G401 (cell line): ENCODE measurements at regions not wholly inside any gene's neighbourhood (a gene's known extent, or its start where the extent isn't known, plus 50 kb on each side); places are given as distances from the start of the nearest gene placed in this dataset.
A peak's percentile ranks its signal among the peaks of the same experiment; 100 is the strongest.
"Not testable (repeated sequence)": the region's sequence is repeated elsewhere in the genome, so short reads cannot be mapped to it uniquely, and the experiment has no call there.

Source experiments
- DNase-seq: peaks from one replicate; pipeline ENCODE4 v3.0.0-alpha.2; 2015; ENCODE audit warnings: low spot score
- in situ Hi-C: cut with HindIII; loops from 2 replicates; pipeline ENCODE4 v1.10.0; 2016; ENCODE audit warnings: low sequenced_read_pairs, mixed read lengths

GRCh38 chr7:69211739-69212138 is 386.5 kb upstream of the AUTS2 start:
- in situ Hi-C loops: no loop called here
- peak; percentile 12 for DNase-seq

DNA sequence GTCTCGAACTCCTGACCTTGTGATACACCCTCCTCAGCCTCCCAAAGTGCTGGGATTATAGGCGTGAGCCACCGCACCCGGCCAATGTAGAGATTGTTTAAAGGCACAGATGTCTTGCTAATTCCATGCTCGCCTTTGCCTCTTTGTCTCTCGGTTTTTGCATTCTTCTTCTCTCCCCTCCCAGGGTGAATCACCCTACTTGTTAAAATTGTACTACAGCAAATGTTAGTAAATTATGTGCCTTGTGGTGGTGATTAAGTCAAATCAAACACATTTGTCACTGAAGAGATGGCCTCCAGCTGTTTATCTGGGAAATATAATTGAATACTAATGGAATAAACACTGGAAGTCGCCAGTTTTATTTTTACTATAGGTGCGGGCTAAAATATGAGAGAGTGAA is 384.4 kb upstream of the AUTS2 start:
- in situ Hi-C loops: no loop called here
- no peak for DNase-seq

DNA sequence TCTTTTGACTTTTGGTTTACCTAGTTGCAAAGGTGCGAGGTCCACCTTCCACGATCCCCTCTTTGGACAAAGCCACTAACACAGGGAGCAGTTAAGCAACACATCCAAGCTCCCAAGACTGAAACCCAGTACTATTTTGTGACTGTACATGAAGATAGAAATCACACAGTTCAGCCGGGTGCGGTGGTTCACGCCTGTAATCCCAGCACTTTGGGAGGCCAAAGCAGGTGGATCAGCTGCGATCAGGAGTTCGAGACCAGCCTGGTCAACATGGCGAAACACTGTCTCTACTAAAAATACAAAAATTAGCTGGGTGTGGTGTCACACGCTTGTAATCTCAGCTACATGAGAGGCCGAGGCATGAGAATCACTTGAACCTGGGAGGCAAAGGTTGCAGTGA is 382.8 kb upstream of the AUTS2 start:
- in situ Hi-C loops: not testable (repeated sequence)

DNA sequence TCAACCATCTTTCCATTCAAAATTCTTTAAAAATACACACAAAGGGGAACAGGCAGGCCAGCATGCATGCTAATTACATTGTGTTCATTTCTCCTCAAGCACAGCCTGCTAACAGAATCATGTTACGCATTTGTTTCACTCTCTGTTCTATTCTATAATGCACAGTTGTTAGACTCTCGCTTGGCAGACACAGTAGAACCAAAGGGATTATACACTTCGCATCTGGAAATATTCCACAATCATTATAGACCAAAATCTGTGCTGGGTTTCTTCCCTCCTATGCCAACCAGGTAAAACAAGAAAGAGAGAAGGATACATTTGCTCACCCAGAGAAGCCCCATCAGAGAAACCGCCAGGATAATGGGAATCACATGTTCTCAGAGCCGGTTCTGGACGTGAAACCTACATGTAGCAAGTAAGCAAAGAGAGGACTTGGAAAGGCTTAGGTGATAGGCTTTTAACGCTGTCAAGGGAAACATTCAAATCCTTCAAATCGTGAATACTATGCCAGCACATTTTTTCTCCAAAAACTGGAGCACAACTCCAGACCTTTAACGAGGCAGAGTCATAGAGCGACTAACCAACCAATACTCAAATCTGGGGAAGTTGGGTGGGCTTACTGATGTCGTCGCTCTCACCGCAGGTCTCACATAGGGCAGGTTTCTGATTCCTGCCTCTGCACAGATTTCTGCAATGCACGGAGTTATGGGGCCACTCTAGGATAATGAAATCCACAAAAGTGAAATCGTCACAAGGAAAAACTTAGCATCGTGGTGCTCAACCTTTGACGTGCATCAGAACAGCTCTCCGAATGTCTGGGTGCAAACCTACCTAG is 380.5 kb upstream of the AUTS2 start:
- DNase-seq: no peak
- in situ Hi-C loops: no loop called here

More for the DNA sequence above, 382.8 kb upstream of the AUTS2 start:
- not testable (repeated sequence) for DNase-seq

- DNase-seq: peak; percentile 15
- in situ Hi-C loops: no loop called here
These were observed 379.7 kb upstream of the AUTS2 start for GRCh38 chr7:69218576-69218975.

- in situ Hi-C loops: no loop called here
- DNase-seq: no peak
These were observed 378.9 kb upstream of the AUTS2 start for GRCh38 chr7:69219381-69219780.

- in situ Hi-C loops: no loop called here
- no peak for DNase-seq
These were observed 372.9 kb upstream of the AUTS2 start for GRCh38 chr7:69225259-69225943.

DNA sequence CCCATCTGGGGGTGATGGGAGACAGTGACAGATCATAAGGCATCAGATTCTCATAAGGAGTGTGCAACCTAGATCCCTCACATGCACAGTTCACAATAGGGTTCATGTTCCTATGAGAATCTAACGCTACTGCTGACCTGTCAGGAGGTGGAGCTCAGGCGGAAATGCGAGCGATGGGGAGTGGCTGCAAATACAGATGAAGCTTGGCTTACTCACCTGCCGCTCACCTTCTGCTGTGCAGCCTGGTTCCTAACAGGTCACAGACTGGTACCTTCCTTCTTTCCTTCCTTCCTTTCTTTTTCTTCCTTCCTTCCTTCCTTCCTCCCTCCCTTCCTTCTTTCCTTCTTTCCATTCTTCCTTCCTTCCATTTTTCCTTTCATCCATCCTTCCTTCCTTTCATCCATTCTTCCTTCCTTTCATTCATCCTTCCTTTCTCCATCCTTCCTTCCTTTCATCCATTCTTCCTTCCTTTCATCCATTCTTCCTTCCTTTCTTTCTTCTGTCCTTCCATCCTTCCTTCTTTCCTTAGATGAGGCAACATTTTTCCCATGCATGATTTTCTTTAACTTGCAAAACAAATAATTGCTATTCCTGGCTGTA is 370.0 kb upstream of the AUTS2 start:
- no peak for DNase-seq
- in situ Hi-C loops: no loop called here

DNA sequence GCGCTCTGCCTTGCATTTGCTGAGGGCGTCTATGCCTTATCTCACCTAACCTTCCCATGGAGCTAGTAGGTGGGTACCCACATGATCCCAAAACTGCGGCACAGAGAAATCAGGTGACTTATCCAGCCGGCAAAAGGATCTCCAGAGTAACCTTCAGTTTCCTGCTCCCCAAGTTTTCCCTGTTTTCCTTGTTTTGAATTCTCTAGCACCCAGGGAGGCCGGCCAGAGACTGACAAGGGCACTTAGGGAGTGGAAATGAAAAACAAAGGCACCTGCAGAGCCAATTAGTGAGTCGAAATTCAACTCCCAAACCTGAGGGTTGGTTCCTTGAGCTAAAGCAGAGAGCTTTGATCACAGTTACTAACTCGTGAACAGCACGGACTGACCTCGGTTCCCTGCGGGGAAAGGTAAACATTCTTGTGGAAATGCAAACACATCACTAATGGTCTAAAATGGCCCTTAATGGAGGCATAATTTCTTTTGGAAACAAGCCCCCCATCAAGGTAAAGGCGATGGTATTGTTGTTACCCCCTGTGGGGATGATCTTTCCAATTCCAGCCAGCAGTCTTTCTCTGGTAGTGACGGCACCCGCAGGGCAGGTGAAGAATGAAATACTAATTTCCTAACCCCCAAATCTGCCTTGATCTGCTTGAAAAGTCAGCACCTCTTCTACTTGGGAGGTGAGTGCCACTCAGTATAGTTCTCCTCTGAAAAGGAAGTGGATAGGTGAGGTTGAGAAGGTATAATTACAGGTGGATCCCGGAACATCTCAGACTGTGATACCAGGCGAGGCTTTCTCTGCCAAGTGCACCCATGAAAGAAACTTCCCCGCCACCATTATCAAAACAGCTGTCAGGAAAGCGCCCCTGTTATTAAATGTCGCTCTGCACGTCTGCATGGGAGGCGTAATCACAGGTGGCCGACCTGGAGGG is 365.6 kb upstream of the AUTS2 start:
- DNase-seq: no peak
- in situ Hi-C loops: no loop called here

GRCh38 chr7:69237541-69237940 is 360.7 kb upstream of the AUTS2 start:
- in situ Hi-C loops: no loop called here
- no peak for DNase-seq

DNA sequence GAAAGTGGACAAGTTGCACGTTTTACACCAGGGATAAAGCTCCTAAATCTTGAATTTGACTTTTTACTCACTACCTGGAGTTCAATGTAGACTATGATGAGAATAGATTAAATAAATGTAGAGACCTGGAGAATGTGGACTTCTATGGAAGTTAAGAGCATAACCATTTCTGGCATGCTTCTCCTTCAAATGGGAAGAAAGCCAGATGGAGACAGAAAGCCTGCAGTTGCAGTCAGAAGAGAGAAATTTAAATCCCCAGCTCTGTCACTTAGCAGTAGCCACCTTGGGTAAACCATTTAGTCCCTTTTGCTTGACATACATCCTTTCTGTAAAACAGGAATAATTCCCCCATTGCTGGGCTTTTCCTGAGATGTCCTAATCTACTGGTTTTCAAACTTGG is 355.3 kb upstream of the AUTS2 start:
- in situ Hi-C loops: no loop called here
- peak; percentile 5 for DNase-seq

DNA sequence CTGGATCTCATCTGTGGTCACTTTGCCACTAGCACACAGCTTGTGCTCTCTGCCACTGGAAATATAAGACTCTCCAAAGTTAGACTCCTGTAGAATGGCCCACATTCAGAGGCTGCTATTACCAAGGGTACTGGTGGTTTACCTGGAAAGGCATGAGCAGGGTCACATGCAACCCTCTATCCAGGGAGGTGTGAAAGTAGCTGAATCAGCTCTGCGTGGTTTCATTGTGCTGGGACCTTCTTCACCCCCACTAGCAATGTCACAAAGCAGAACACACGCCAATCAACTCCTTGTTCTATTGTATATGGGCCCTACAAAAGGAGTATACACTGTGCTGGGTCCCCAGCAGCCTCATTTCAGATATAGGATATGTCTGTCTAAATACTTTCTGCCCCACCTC is 353.6 kb upstream of the AUTS2 start:
- DNase-seq: no peak
- in situ Hi-C loops: no loop called here

- in situ Hi-C loops: no loop called here
- DNase-seq: no peak
These were observed 352.6 kb upstream of the AUTS2 start for GRCh38 chr7:69245646-69246045.

DNA sequence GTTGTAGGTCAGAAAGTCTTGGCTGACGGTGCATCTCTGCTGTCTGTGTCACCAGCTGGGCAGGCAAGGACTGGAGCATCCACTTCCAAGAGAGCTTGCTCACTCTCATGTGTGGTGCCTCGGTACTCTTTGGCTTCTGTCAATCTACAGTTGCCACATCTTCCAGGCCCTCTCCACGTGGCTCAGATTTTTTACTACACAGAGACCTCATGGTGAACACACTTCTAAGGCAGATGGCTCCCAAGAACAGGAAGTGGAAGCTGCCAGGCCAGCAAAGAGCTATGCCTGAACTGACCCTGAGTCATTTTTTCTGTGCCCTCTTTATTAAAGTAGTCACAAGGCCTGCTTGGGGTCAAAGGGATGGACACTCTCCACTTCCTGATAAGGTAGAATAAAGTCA is 351.5 kb upstream of the AUTS2 start:
- no peak for DNase-seq
- in situ Hi-C loops: no loop called here

DNA sequence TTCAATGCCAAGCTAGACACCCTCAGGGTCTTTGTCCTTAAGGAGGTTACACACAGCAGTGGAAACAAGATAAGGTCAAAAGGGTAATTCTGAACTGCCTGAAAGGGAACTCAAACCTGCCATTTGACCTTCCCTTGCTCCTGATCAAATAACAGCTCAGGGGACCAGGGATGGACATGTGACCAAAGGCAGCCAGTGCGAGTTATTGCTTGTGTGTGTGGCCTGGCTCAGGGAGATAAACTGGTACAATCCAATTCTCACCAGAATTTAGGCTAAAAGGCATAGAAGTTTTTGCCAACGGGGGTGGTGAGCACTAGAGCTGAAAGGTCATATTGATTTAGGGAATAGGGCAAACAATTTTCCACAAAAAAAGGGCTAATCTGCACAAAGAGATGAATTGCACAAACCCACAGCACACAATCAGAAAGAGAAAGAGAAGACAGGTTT is 349.9 kb upstream of the AUTS2 start:
- DNase-seq, in situ Hi-C loops: not testable (repeated sequence)

DNA sequence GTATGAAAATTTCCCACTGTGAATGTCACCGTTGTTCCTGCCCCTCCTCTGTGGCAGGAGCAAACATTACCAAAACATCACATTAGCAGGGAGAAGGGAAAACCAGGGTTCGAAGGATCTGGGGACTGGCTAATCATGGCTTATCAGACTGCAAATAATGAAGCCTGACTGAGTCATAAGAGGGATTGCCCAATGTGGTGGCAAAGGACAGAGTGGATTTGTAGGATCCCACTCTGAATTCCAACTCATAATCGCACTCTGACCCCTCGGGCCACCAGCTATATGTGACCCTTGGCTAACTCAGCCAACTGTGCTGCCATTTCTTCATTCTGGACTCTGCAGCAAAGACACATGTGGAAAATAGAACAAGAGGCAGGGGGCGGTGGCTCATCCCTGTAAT is 347.3 kb upstream of the AUTS2 start:
- DNase-seq: no peak
- in situ Hi-C loops: no loop called here

DNA sequence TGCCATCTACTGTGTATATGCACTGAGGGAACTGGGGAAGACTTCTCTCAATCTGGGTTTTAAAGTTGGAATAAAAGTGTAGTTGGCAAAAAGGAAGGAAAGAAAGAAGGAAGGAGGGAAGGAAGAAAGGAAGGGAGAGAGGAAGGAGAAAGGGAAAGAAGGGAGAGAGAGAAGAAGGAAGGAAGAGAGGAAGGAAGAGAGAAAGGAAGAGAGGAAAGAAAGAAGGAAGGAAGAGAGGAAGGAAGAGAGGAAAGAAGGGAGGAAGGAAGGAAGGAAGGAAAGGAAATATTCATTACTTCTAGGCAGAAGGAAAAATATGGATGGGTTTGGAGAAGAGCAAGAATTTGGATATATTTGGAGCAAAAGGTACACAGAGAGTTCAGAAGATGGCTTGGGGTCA is 343.6 kb upstream of the AUTS2 start:
- no peak for DNase-seq
- in situ Hi-C loops: no loop called here

GRCh38 chr7:69256634-69257081 is 341.6 kb upstream of the AUTS2 start:
- DNase-seq: no peak
- in situ Hi-C loops: no loop called here

DNA sequence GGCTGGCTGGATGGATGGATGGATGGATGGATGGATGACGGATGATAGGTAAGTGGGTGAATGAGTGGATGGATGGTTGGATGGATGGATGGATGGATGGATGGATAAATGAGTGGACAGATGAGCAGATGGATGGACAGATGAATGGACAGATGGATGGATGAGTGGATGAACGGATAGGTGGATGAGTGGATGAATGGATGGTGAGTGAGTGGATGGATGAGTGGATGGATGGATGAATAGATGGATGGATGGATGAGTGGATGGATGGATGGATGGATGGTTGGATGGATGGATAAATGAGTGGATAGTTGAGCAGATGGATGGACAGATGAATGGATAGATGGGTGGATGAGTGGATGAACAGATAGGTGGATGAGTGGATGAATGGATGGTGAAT is 340.7 kb upstream of the AUTS2 start:
- no peak for DNase-seq
- in situ Hi-C loops: no loop called here
